GM18505 (cell line): ENCODE measurements at regions not wholly inside any gene's neighbourhood (a gene's known extent, or its start where the extent isn't known, plus 50 kb on each side); places are given as distances from the start of the nearest gene placed in this dataset.

ENCODE experiments used
- ATAC-seq: cut with Tn5 transposase; IDR thresholded peaks from one replicate; pipeline ENCODE4 v1.9.1; 2021; ENCODE audit not compliant: unreplicated experiment
- POLR2A ChIP-seq: IDR thresholded peaks from 4 replicates; pipeline ENCODE4 v1.6.1; 2011; ENCODE audit warnings: borderline replicate concordance; ENCODE audit not compliant: insufficient read depth, insufficient read length; ENCODE audit errors: extremely low read depth

- TF ChIP-seq POLR2A: no peak
- ATAC-seq: no peak
These were observed 349.7 kb upstream of the COBL start for GRCh38 chr7:51666266-51666665.

GRCh38 chr7:51665045-51665780 is 348.6 kb upstream of the COBL start:
- ATAC-seq: no peak

GRCh38 chr7:51660516-51660915 is 343.9 kb upstream of the COBL start:
- ATAC-seq: no peak
- TF ChIP-seq POLR2A: no peak

More at GRCh38 chr7:51665045-51665780, 348.6 kb upstream of the COBL start:
- TF ChIP-seq POLR2A: no peak

DNA sequence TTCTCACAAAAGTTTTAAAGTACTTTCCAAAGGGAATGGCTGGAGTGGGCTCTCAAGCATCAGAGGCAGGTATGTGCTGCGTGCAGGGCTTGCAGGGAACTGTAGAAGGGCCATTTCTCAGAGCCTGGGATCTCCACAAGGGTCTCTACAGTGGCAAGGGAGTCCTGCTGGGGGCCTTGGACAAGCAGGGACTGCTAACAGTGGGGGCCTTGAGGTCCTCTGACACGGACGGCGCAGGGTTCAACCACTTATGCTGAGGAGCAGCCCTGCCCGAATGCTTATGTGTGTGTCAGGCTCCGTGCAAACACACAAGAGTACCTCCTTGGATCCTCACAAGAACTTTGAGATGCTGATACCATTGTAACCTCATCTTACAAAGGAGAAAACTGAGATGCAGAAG is 342.1 kb upstream of the COBL start:
- no peak for ATAC-seq
- TF ChIP-seq POLR2A: no peak

DNA sequence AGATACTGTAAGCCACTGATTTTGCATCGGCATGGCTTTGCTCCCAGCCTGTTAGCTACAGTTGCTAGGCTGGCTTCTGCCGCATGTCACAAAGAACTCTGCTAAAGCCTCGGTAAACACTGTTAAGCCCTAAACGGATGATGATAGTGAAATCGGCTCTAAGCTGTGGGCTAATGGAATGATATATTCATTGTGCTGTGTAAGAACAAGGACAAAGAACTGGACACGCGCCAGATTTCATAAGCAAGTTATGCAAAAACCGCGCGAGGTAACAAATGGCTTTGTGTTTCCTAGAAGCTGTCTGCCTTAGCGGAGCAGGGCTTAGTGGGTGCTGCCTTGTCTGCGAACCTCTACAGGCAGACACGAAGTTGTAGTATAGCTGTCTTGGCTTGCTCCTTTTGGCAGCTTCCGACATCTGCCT is 331.3 kb upstream of the COBL start:
- ATAC-seq: no peak
- TF ChIP-seq POLR2A: no peak

- ATAC-seq: no peak
- no peak for TF ChIP-seq POLR2A
These were observed 330.9 kb upstream of the COBL start for GRCh38 chr7:51647486-51647885.

- ATAC-seq: no peak
These were observed 329.2 kb upstream of the COBL start for GRCh38 chr7:51645702-51646298.

GRCh38 chr7:51645255-51645654 is 328.6 kb upstream of the COBL start:
- TF ChIP-seq POLR2A: no peak
- ATAC-seq: no peak

More at GRCh38 chr7:51645702-51646298, 329.2 kb upstream of the COBL start:
- no peak for TF ChIP-seq POLR2A

DNA sequence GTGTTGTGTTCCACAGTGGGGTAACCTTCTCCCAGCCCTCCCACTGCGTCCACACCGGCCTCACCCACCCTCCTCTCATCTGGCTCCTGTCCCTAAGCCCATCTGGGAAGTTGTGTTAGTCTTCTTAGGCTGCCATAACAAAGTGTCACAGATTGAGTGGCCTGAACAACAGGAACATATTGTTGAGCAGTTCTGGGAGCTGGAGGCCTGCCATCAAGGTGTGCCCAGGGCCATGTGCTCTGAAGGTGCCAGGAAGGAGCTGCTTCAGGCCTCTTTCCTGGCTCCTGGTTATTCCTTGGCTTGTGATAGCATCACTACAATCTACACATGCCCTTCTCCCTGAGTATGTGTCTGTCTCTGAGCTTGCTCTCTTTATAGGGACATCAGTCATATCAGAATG is 327.6 kb upstream of the COBL start:
- TF ChIP-seq POLR2A: no peak
- no peak for ATAC-seq

- TF ChIP-seq POLR2A: no peak
These were observed 324.2 kb upstream of the COBL start for GRCh38 chr7:51640841-51641240.

DNA sequence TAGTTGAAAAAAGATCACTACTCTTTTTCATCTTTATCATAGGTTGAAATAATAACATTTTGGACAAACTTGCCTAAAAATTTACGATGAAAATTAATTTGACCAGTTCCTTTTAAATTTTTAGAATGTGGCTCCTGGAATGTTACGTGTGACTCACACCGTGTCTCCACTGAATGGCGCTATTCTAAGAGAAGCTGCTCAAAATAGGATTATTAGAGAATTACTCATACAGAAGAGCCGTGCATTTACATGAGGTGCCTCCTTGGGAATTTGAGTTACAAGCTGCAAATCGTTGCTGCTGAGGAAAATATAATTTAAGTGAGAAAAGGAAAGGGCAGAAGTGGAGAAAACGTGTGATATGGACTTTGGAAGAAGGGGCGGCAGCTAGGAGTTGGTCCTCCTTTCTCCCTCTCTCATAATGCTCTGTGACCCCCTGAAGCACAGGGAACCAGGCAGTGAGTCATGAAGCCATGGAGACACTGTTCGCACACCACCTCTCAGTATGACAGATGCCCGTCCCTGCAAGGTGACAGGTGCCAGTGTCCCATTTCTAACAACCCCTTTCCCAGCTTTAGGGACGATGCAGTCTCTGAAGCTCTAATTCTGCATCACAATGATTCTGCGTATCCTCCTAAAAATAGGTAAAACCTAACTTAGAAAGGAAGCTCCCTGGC is 323.2 kb upstream of the COBL start:
- no peak for TF ChIP-seq POLR2A
- no peak for ATAC-seq

More at GRCh38 chr7:51640841-51641240, 324.2 kb upstream of the COBL start:
- no peak for ATAC-seq

- no peak for ATAC-seq
- no peak for TF ChIP-seq POLR2A
These were observed 319.9 kb upstream of the COBL start for GRCh38 chr7:51636503-51636902.

GRCh38 chr7:51635775-51636174 is 319.2 kb upstream of the COBL start:
- no peak for ATAC-seq
- no peak for TF ChIP-seq POLR2A

DNA sequence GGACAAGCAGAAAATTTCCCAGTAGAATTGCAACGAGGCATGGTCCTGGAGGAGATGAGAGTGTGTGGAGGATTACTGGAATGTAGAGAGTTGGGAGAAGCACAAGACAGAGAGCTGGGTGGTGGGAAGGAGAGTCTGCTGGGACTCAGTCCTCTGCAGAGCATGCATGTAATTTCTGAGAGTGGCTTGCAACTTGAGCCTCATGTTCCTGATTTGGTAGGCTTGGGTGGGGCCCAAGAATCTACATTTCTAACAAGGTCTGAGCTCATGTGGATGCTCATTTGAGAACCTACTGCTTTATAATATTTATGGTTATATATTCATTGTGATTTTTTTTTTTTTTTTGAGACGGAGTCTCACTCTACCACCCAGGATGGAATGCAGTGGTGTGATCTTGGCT is 317.9 kb upstream of the COBL start:
- ATAC-seq: no peak
- no peak for TF ChIP-seq POLR2A
